ENCODE measurements at regions not wholly inside any gene's neighbourhood (a gene's known extent, or its start where the extent isn't known, plus 50 kb on each side); places are given as distances from the start of the nearest gene placed in this dataset.

DNA sequence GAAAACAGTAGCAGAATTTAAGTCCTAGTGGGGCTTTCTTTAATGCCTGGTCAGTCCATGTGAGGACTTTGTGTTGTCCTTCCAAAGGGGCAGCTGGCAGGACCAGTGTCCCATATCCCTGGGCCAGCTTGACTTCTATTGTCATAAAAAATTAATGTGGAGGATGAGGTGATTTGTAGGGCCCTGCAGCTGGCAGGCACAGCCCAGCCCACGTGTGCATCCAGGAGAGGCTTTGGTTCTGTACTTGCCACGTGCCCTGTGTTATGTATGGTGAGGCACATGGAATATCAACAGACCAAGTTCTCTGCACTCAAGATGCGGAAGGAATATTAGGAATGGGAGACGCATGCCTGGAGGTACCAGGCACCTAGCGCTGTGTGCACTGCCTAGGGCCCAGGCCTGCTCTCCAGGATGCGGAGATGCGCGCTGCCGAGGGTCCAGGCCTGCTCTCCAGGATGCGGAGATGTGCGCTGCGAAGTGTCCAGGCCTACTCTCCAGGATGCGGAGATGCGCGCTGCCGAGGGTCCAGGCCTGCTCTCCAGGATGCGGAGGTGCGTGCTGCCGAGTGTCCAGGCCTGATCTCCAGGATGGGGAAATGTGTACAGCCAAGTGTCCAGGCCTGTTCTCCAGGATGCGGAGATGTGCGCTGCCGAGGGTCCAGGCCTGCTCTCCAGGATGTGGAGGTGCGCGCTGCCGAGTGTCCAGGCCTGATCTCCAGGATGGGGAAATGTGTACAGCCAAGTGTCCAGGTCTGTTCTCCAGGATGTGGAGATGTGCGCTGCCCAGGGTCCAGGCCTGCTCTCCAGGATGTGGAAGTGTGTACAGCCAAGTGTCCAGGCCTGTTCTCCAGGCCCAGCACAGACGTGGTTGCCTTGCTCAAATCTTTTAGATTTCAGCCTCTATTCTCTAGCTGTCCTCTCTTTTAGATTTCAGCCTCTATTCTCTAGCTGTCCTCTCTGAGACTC, 183.3 kb upstream of the ROPN1 start:
- TF ChIP-seq HMGA1 (CRISPR knock-in tag; conservative IDR thresholded peaks at IDR 0.05): no peak
- TF ChIP-seq ZNF143 (CRISPR knock-in tag; IDR thresholded peaks at IDR 0.05): no peak
- no peak for TF ChIP-seq ZNF34 (CRISPR knock-in tag; IDR thresholded peaks at IDR 0.05; ENCODE audit: borderline replicate concordance)
- no peak for TF ChIP-seq ZNF263 (CRISPR knock-in tag; IDR thresholded peaks at IDR 0.05)
- no peak for TF ChIP-seq ZNF30 (CRISPR knock-in tag; IDR thresholded peaks at IDR 0.05)
- no peak for TF ChIP-seq RBM39 (IDR thresholded peaks at IDR 0.05; ENCODE audit: low read depth, low read length, poor library complexity, severe bottlenecking)

Measured in HepG2 (cell line).